Endothelial cell of umbilical vein (primary cell): ENCODE measurements at regions not wholly inside any gene's neighbourhood (a gene's known extent, or its start where the extent isn't known, plus 50 kb on each side); places are given as distances from the start of the nearest gene placed in this dataset.

Source experiments
- BruUV-seq: library from RNA; stranded (reverse); fragments of 400-500 nt; replicated peaks from 2 replicates; lab custom pipeline; 2021; lab: Mats Ljungman, UMichigan
- CTCF ChIA-PET: fragments of 300-600, 350-600 bp; sonication (Branson Sonifier 250); formaldehyde crosslinking; loops from one replicate; lab custom pipeline; 2021; ENCODE audit warnings: antibody characterized with exemption, inconsistent platforms; lab: Charles Lee
- POLR2A ChIA-PET: fragments of 300-600, 350-600 bp; sonication (Branson Sonifier 250); formaldehyde crosslinking; loops from one replicate; lab custom pipeline; 2021; ENCODE audit warnings: antibody characterized with exemption, inconsistent platforms; lab: Charles Lee
- DNase-seq: peaks from one replicate; pipeline ENCODE4 v3.0.0-alpha.2; 2011; ENCODE audit warnings: low read depth, low spot score
- FAIRE-seq: peaks from 2 replicates; lab custom pipeline; 2011; peaks lifted over from hg19 to GRCh38; lab: Jason Lieb, UNC
- H2AFZ ChIP-seq: 2 replicates; pipeline ENCODE4 v1.6.0; 2012; ENCODE audit warnings: low read depth, low read length, control low read depth, inconsistent platforms
- H3K27ac ChIP-seq: 2 replicates; pipeline ENCODE4 v1.5.1; 2011; ENCODE audit warnings: low read depth, mild to moderate bottlenecking, control low read depth, low read length, moderate library complexity; ENCODE audit not compliant: insufficient read depth
- H3K27me3 ChIP-seq, 2 experiments: 2 replicates each; pipeline versions ENCODE4 v1.6.0 to v1.6.1; 2011; ENCODE audit warnings: low read length in 2 of 2, mixed read lengths in 1 of 2; ENCODE audit not compliant: control insufficient read depth in 2 of 2, insufficient read depth in 2 of 2
- H3K36me3 ChIP-seq, 2 experiments: 2 replicates in 1 of 2; 3 replicates in 1 of 2; pipeline ENCODE4 v1.5.1; 2011; ENCODE audit warnings: low read length in 2 of 2, mild to moderate bottlenecking in 1 of 2, moderate library complexity in 1 of 2; ENCODE audit not compliant: control insufficient read depth in 2 of 2, insufficient read depth in 2 of 2; ENCODE audit errors: extremely low read depth in 1 of 2
- H3K4me1 ChIP-seq: 3 replicates; pipeline ENCODE4 v1.5.1; 2011; ENCODE audit warnings: mild to moderate bottlenecking, low read length; ENCODE audit not compliant: control insufficient read depth, insufficient read depth; ENCODE audit errors: extremely low read depth
- H3K4me2 ChIP-seq: 2 replicates; pipeline ENCODE4 v1.6.1; 2011; ENCODE audit warnings: low read length, control low read depth, mixed read lengths; ENCODE audit not compliant: insufficient read depth
- H3K4me3 ChIP-seq, 3 experiments: fragments of 200-600 bp in 1 of 3; sonication (generic), shearing (Covaris generic) in 1 of 3; replicated peaks in 1 of 3; 2 replicates each; pipeline ENCODE4 v1.5.1; 2011 to 2016; ENCODE audit warnings: control low read depth in 3 of 3, low read length in 3 of 3, mild to moderate bottlenecking in 2 of 3, inconsistent platforms in 1 of 3, low read depth in 1 of 3, moderate library complexity in 1 of 3; ENCODE audit not compliant: insufficient read depth in 1 of 3
- H3K79me2 ChIP-seq: 2 replicates; pipeline ENCODE4 v1.6.0; 2012; ENCODE audit warnings: low read length, inconsistent platforms; ENCODE audit not compliant: control insufficient read depth, insufficient read depth
- H3K9ac ChIP-seq: replicated peaks from 2 replicates; pipeline ENCODE3; 2011; ENCODE audit warnings: low read length, control low read depth; ENCODE audit not compliant: insufficient read depth; ENCODE audit errors: extremely low read depth
- H3K9me1 ChIP-seq: replicated peaks from 3 replicates; pipeline ENCODE4 v1.6.0; 2011; ENCODE audit warnings: mild to moderate bottlenecking, low read length; ENCODE audit not compliant: control insufficient read depth, insufficient read depth; ENCODE audit errors: extremely low read depth
- H3K9me3 ChIP-seq: replicated peaks from 2 replicates; pipeline ENCODE4 v1.5.1; 2012; ENCODE audit warnings: low read length, inconsistent platforms; ENCODE audit not compliant: control insufficient read depth, insufficient read depth
- H4K20me1 ChIP-seq: replicated peaks from 2 replicates; pipeline ENCODE3; 2011; ENCODE audit warnings: mild to moderate bottlenecking, low read length; ENCODE audit not compliant: control insufficient read depth, insufficient read depth; ENCODE audit errors: extremely low read depth
- CTCF ChIP-seq, 2 donors: IDR thresholded peaks; 1 replicate in 1 of 2; 2 replicates in 1 of 2; pipeline ENCODE4 v1.5.1; 2011; ENCODE audit warnings: low read length in 2 of 2, mild to moderate bottlenecking in 2 of 2, moderate library complexity in 2 of 2, control low read depth in 1 of 2, inconsistent platforms in 1 of 2, low read depth in 1 of 2; ENCODE audit not compliant: insufficient read depth in 1 of 2; ENCODE audit errors: extremely low read depth in 1 of 2
- EZH2 ChIP-seq: IDR thresholded peaks from 2 replicates; pipeline ENCODE4 v1.6.1; 2012; ENCODE audit warnings: borderline replicate concordance, low read depth, mild to moderate bottlenecking, moderate library complexity, low read length, inconsistent platforms; ENCODE audit not compliant: severe bottlenecking
- FOS ChIP-seq: IDR thresholded peaks from 2 replicates; pipeline ENCODE4 v1.6.1; 2011; ENCODE audit warnings: mild to moderate bottlenecking, low read length, moderate library complexity, borderline replicate concordance; ENCODE audit not compliant: insufficient read depth
- GATA2 ChIP-seq: IDR thresholded peaks from 2 replicates; pipeline ENCODE4 v1.7.0; 2011; ENCODE audit warnings: low read depth, mild to moderate bottlenecking, moderate library complexity, mixed read lengths, low read length; ENCODE audit not compliant: insufficient read length, insufficient read depth
- JUN ChIP-seq: IDR thresholded peaks from 2 replicates; pipeline ENCODE4 v1.6.1; 2011; ENCODE audit warnings: borderline replicate concordance, low read depth; ENCODE audit not compliant: insufficient read length, insufficient read depth
- MAX ChIP-seq: IDR thresholded peaks from 2 replicates; pipeline ENCODE4 v1.6.1; 2011; ENCODE audit not compliant: insufficient read depth, insufficient read length
- MYC ChIP-seq: IDR thresholded peaks from one replicate; pipeline ENCODE4 v1.6.1; 2011; ENCODE audit warnings: mild to moderate bottlenecking, low read depth, low read length
- POLR2A ChIP-seq: IDR thresholded peaks from 2 replicates; pipeline ENCODE4 v1.6.1; 2012; ENCODE audit warnings: low read depth, mild to moderate bottlenecking, control low read depth, low read length
- POLR2AphosphoS5 ChIP-seq: IDR thresholded peaks from 2 replicates; pipeline ENCODE4 v1.6.1; 2012; ENCODE audit warnings: low read depth, mild to moderate bottlenecking, control low read depth, low read length, moderate library complexity; ENCODE audit not compliant: insufficient read depth
- dilution Hi-C: fragments of 300-500 bp; cut with MboI; formaldehyde crosslinking; loops from one replicate; pipeline ENCODE4 v1.15.0; 2019; ENCODE audit warnings: low sequenced_read_pairs; ENCODE audit not compliant: extremely low pct_ligation_motif_present
- intact Hi-C: fragments of 100-400 bp; cut with micrococcal nuclease; formaldehyde crosslinking; loops from one replicate; pipeline ENCODE4 v1.10.0; 2022

- no peak for FAIRE-seq
- intact Hi-C loops, result no loop called here
Observed at GRCh38 chr9:85136507-85136906, 467.0 kb downstream of the NTRK2 start.

More at GRCh38 chr9:85136507-85136906, 467.0 kb downstream of the NTRK2 start:
- Histone ChIP-seq H3K79me2 (no peaks in the 10 kb centered on the region), H3K9me3 (no peaks in the 10 kb centered on the region), H2AFZ (no peak overlapping the region), H3K27me3 (peaks cover 0 to 3% of the 10 kb centered on the region in 2 experiments), H3K27ac (no peak overlapping the region), H3K36me3 (no peaks in the 10 kb centered on the region), H4K20me1 (no peaks in the 10 kb centered on the region), H3K4me3 (no peak overlapping the region), H3K4me2 (no peak overlapping the region), H3K4me1 (no peaks in the 10 kb centered on the region), H3K9ac (no peak overlapping the region), H3K9me1 (no peaks in the 10 kb centered on the region)
- BruUV-seq, result no TSS peak
- TF ChIP-seq EZH2 (no peak), MAX (no peak), JUN (no peak), POLR2AphosphoS5 (no peak), FOS (no peak), POLR2A (no peak), CTCF (IDR thresholded peaks at IDR 0.05; ENCODE audit: extremely low read depth in 1 of 2, insufficient read depth in 1 of 2, low read depth in 1 of 2, low read length in 2 of 2) (no peak), GATA2 (no peak), MYC (no peak)
- no peak for DNase-seq
- POLR2A ChIA-PET, result no interaction called here
- CTCF ChIA-PET, result interaction anchor here (0.9 to 1.7 kb wide), 3 partner anchors 8 to 439 kb away, joined by 3 to 4 read pairs (median 3); no protein-coding TSS in a partner anchor
- dilution Hi-C loops, result no loop called here
